ENCODE measurements at regions not wholly inside any gene's neighbourhood (a gene's known extent, or its start where the extent isn't known, plus 50 kb on each side); places are given as distances from the start of the nearest gene placed in this dataset.

DNA sequence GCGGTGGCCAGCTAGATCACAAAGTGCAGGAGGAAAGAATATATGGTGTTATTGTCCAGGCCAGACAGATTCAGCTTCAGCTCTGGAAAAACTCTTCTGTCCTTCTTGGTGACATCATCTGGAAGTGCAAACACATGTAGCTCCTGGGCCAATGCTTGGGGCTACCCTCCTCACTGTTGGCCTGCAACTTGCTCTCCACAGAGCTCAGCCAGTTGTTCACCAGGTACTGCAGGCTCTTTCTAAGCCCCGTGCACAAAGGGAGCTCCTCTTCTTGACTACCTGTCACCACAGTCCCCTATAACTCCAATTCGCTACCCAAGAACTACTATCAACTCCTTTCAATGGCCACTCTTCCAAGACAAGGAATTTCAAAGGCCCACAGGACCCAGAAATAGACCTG lies 1175.9 kb upstream of the CDH9 start:
- DNase-seq (ENCODE audit: low read depth in 2 of 2) = no peak

- DNase-seq (ENCODE audit: low read depth in 2 of 2) = no peak
Measured at GRCh38 chr5:28208356-28208755, 1170.0 kb upstream of the CDH9 start.

GRCh38 chr5:28190011-28190410 lies 1151.6 kb upstream of the CDH9 start:
- DNase-seq (ENCODE audit: low read depth in 2 of 2) = no peak

- no peak for DNase-seq (ENCODE audit: low read depth in 2 of 2)
Measured at GRCh38 chr5:28174691-28175090, 1136.3 kb upstream of the CDH9 start.

DNA sequence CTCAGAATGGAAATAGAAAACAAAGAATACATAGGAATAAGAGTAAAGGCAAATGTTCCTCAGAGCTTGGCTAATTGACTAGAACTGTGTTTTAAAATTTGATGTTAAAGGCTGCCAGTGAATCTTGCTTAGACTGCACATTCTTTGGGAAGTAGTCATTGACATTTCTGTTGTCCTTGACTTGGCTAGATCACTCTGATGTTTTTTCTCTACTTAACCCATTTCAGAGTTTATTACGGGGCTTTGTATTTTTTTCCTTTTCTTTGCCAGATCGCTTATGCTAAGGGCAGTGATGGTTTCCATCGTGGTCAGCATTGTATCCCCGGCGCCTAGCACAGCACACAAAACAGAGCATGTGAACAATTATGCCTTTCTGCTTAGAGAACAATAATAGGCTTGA lies 1126.7 kb upstream of the CDH9 start:
- DNase-seq (ENCODE audit: low read depth in 2 of 2) = peak; percentile 4 to 26

DNA sequence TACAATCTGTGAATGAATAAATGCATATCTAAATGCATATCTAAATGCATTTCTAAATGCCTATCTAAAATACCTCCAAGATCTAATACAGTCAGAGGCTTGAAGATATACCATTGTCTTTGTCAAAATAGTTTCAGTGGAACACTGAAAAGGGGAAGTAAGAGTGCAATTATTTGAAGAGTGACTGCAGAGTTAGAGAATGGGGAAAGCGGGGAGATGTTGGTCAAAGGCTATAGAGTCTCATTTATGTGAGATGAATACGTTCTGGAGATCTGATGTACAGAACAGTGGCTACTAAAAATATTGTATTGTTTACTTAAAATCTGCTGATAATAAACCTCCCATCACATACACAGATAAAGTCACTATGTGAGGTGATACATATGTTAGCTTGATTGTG lies 1126.2 kb upstream of the CDH9 start:
- no peak for DNase-seq (ENCODE audit: low read depth in 2 of 2)

DNA sequence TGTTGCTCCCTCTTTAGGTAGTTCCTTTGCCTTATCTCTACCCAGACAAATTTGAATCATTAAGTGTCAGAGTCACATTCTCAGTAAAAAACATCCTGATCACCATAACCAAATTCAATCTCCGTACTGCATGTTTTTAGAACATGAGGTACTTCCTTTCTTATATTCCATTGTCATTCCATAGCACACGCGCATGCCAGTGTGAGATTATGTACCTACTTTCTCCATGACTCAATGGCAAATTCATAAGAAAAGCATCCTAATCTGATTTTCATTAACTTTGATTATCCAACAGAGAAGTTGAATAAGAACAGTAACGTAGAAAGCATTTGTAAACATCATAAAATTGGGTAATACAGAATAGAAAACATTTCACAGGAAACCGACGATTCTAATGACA lies 1118.6 kb upstream of the CDH9 start:
- peak; percentile 30 to 42 for DNase-seq (ENCODE audit: low read depth in 2 of 2)

- DNase-seq (ENCODE audit: low read depth in 2 of 2) = no peak
Measured at GRCh38 chr5:28143519-28143918, 1105.1 kb upstream of the CDH9 start.

DNA sequence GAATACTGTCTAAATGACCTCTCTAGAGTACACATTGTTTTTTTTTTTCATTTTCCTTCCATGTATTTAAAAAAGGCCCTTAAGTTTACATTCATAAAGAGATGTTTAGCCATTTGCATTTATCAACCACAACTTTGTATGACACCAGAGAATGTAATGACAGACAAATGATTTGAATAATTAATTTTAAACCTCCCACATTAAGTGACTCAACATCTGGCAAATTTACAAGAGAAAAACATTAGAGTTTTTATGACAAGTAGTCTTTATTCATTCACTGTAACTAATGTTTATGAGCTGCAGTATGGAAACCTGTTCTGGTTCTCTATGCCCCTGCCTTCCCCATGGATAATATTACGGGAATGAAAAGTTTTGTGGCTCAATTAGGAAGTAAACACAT lies 1093.8 kb upstream of the CDH9 start:
- peak; percentile 6 to 21 for DNase-seq (ENCODE audit: low read depth in 2 of 2)

GRCh38 chr5:28117691-28118090 lies 1079.3 kb upstream of the CDH9 start:
- no peak for DNase-seq (ENCODE audit: low read depth in 2 of 2)

- DNase-seq (ENCODE audit: low read depth in 2 of 2) = no peak
Measured at GRCh38 chr5:28117273-28117672, 1078.9 kb upstream of the CDH9 start.

DNA sequence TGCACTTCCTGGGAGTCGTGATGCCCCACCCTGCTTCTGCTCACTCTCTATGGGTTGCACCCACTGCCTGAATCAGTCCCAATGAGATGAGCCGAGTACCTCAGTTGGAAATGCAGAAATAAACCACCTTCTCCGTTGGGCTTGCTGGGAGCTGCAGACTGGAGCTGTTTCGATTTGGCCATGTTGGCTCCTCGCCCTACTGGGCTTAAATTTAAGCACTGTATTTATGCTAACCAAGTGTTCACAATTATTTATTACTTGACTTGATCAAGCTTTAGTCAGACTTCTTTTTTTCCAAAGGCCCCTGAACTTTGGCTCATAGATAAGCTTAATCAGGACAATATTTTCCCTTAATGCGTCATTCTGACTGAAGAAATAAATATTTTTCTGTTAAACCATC lies 1072.4 kb upstream of the CDH9 start:
- no peak for DNase-seq (ENCODE audit: low read depth in 2 of 2)

DNA sequence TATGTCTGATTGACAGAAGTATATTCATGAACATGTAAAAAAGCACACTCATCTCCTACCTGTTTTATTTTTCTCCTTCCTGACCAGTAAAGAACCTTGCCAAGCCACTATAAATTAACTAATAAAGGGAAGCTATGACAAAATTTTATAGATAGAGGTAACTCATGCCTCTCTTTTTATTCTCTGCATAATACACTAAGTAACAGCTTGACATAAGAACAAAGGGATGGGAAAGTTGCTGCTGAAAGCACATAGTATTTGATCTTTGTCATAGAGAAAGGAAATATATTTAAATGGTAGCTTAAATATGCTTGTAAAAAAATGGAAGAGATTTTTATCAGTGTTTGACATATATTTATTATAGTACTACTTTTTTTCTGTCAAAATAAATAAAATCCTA lies 1065.7 kb upstream of the CDH9 start:
- DNase-seq (ENCODE audit: low read depth in 2 of 2) = no peak

DNA sequence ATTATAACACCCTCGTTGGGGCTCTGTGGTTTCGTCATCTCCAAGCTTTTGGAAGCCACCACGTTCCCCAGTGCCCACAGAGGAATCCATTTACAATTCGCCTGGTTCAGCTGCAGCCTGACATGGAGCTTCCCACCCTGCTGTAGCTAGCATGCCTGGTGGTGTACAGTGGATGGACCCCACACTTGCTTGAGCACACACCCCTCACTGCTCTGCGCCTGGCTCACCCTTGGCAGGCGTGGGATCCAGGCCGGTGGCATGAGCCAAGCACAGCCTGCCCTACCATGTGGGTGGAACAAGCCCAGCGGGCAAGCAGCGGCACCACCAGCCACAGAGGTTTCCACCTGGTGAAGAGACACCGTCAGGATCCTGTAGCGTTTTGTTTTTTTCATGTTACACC lies 1045.7 kb upstream of the CDH9 start:
- DNase-seq (ENCODE audit: low read depth in 2 of 2) = no peak

DNA sequence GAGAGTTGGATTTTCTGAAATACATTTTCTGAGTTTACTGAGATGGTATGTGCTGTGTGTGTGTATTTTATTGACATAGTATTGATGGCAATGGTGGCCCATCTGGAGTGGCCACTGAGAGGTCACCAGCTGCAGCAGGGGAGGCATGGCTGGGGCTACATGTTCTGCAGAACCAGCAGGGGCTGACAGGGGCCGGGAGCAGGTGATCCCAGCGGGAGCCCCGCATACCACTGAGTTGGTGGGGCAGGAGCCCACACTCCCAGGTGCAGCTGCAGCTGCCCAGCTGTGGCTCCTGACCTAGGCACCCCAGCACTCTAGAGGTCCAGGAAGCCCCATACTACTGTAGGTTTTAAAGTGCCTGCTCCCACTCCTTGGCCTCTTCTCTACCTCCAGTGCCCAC lies 1044.2 kb upstream of the CDH9 start:
- no peak for DNase-seq (ENCODE audit: low read depth in 2 of 2)

DNA sequence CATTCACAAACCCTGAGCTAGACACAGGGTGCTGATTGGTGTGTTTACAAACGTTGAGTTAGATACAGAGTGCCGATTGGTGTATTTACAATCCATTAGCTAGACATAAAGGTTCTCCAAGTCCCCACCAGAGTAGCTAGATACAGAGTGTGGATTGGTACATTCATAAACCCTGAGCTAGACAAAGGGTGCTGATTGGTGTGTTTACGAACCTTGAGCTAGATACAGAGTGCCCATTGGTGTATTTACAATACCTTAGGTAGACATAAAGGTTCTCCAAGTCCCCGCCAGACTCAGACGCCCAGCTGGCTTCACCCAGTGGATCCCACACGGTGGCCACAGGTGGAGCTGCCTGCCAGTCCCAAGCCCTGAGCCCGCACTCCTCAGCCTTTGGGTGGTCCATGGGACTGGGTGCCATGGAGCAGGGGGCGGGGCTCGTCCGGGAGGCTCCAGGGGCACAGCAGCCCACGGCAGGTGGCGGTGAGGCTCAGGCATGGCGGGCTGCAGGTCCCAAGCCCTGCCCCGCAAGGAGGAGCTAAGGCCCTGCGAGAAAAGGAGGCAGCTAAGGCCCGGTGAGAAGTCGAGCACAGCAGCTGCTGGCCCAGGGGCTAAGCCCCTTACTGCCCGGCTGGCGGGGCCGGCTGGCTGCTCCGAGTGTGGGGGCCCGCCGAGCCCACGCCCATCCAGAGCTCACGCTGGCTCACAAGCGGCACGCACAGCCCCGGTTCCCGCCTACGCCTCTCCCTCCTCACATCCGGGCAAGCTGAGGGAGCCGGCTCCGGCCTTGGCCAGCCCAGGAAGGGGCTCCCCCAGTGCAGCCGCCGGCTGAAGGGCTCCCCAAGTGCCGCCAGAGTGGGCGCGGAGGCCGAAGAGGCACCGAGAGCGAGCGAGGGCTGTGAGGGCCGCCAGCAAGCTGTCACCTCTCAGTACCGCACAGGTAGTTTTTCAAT lies 1039.2 kb upstream of the CDH9 start:
- no peak for DNase-seq (ENCODE audit: low read depth in 2 of 2)

GRCh38 chr5:28066856-28067255 lies 1028.5 kb upstream of the CDH9 start:
- no peak for DNase-seq (ENCODE audit: low read depth in 2 of 2)

DNA sequence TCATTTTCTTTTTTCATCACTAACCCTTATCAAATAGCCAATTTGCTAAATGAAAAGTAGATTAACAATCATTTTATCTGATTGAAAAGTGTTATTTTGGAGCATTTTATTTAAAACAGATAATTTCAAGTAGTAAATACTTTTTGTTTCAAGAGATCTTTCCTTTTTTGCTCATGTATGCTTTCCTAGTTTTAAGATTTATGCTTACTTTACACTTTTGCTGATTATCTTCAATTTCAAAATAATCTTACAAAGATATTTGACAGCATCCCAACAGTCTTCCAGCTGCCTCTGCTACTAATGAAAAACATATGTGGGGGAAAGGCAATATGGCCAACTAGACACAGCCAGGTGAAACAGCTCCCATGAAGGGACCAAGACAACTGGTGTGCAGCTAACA lies 1027.3 kb upstream of the CDH9 start:
- DNase-seq (ENCODE audit: low read depth in 2 of 2) = no peak

- DNase-seq (ENCODE audit: low read depth in 2 of 2) = no peak
Measured at GRCh38 chr5:28046596-28046995, 1008.2 kb upstream of the CDH9 start.

DNA sequence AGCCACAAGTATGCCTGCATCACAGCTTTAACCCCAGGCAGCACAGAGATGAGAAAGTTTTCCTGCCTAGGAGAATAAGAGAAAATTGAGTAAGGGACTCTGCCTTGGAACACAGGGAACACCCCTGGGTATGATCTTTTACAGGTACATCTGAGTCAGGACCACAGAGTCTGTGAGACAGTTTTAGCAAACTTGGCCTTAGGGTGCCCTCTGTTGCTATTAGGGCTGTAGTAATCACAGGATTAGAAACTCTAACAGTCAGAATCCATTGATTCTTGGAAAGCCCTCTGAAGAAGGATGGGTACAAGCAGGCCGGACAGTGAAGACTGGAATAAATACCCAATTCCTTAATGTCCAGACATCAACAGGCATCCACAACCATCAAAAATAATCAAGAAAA lies 989.5 kb upstream of the CDH9 start:
- no peak for DNase-seq (ENCODE audit: low read depth in 2 of 2)

GRCh38 chr5:28017178-28017577 lies 978.8 kb upstream of the CDH9 start:
- no peak for DNase-seq (ENCODE audit: low read depth in 2 of 2)

GRCh38 chr5:28014779-28015178 lies 976.4 kb upstream of the CDH9 start:
- DNase-seq (ENCODE audit: low read depth in 2 of 2) = no peak

DNA sequence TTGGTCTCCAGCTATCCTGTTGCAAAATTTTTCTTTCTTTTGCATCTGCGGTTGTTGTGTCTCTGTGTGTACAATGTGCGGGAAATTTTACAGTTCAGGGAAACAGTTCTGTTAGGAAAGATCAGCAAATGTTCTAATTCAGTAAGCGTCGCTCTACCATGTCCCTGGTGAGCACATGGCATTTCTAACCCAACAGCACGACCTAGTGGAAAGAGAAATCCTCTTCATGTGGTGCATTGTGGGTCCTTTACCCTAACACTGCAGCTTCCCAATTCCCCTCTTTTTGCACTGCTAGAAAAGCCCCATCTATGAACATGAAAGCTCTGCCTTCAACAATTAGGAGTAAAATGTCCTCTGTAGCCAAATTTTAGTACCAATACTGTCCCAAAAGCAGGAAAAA lies 974.2 kb upstream of the CDH9 start:
- DNase-seq (ENCODE audit: low read depth in 2 of 2) = no peak

- DNase-seq (ENCODE audit: low read depth in 2 of 2) = no peak
Measured at GRCh38 chr5:28009576-28009975, 971.2 kb upstream of the CDH9 start.
